ENCODE measurements at regions not wholly inside any gene's neighbourhood (a gene's known extent, or its start where the extent isn't known, plus 50 kb on each side); places are given as distances from the start of the nearest gene placed in this dataset.
A peak's percentile ranks its signal among the peaks of the same experiment; 100 is the strongest.

DNA sequence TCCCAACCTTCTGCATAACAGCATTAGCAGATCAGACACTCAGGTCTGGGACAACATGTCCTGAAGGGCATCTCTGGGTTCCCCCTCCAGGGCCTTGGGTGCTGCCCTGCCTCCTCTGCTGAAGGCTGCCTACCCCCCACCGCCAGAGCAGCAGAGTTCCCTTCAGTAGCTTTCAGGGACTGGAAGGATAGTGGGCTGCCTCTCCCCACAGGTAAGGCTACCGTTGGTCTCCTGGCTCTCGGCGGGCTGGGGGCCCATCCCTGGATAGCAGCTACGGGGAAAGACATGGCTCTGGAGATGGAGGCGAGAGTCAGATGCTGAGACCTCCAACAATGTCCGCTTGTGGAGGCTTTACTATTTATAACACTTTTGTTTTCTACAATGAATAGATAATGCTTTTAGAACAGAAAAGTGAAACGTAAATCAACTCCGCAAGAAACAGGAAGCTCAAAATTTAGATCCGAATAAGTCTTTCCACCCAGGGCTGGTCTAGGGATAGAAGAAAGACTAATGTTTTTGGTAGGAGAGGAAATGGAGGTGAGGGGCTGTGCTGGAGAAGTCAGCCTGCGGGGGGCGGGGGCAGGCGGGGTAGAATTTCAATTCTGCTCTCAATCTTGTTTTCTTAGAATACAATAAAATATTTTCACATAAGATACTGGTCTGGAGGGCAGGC, 58.4 kb downstream of the ARL4C start:
- no peak for DNase-seq (ENCODE audit: low read depth in 2 of 2)

GRCh38 chr2:234437642-234438304, 59.1 kb downstream of the ARL4C start:
- no peak for DNase-seq (ENCODE audit: low read depth in 2 of 2)

DNA sequence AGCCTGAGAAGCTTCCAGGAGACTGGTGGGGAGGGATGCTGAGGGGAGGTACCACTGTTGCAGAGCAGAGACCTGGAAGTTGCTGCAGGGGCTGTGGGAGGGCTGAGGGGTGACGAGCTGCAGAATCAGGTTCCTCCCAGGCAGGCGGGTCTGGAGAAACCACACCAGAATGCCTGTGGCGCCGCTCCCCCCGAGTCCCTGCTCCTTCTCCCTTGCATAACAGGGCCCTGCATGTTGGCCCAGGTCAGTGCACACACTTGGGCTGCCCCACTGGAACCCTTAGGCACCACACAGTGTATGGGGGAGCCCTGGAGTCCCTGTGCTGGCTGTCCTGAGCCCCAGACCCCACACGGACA, 60.4 kb downstream of the ARL4C start:
- no peak for DNase-seq (ENCODE audit: low read depth in 2 of 2)

DNA sequence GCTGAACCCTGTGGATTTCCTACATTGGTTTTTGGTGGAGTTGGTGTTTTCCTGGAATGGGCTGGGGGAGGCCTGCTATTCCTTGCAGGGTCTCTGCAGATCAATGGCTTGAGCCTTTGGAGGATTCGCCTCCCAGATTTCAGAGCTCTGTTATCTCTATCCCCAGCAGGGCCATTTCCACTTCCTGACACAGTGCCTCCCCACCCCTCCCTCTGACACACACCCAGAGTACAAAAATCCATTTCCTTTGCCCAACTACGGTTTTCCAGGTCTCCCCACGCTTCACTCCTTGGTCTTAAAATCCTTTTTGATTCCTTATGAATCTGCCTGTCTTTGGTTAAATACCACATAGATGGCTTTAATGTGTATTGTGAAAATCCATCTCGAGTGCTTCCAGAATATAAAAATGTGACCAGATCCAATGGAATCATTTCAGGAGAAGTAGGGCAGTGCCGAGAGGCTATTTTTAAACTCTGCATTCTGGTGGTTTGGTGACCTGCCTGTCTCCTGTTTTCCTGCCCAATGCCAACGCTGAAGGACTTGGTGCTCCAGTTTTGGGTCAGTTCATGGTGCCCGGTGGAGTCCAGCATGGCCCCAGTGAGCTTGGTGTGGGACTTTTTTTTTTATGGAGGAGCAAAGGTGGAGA, 60.9 kb downstream of the ARL4C start:
- DNase-seq (ENCODE audit: low read depth in 2 of 2): peak in 1 of 2 donors; percentile 44

DNA sequence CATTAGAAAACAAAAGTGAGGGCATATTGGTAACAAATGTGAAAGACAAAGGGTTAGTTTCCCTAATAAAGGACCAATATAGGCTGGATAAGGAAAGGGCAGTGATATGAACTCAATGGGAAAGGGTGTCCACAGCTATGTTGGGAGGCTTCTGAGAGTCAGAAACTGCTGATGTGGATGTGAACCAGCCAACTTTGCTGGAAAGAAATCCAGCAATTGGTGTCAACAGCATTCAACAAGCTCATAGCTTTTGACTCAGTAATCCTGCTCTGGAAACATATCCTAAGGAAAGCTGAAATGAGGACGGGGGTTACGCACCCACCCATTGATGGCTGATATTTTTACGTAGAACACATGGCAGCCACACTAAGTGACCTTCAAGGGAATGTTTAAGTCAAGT, 63.7 kb downstream of the ARL4C start:
- DNase-seq (ENCODE audit: low read depth in 2 of 2): no peak

GRCh38 chr2:234430871-234431270, 66.0 kb downstream of the ARL4C start:
- DNase-seq (ENCODE audit: low read depth in 2 of 2): no peak

DNA sequence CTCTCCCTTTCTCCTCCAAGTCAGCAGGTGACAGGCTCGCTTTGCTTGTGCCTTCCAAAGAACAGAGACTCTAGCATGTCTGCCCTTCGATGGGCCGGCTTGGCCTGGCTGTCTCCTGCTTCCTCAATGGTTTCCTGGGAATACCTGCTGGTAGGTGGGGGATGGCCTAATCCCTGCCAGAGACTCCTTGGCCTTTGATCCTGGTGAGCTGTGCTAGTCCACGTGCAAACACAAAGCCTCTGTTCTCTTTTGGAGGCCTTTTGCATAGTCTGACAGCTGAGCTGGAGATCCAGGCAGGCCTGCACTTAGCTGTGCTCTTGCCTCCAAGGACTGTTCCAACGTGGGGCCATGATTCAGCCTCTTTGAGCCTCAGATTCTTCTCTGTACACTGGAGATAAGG, 67.6 kb downstream of the ARL4C start:
- no peak for DNase-seq (ENCODE audit: low read depth in 2 of 2)

- DNase-seq (ENCODE audit: low read depth in 2 of 2): peak; percentile 65 to 66
Observed at GRCh38 chr2:234427081-234428061, 69.5 kb downstream of the ARL4C start.

GRCh38 chr2:234426616-234427015, 70.3 kb downstream of the ARL4C start:
- DNase-seq (ENCODE audit: low read depth in 2 of 2): no peak

- DNase-seq (ENCODE audit: low read depth in 2 of 2): no peak
Observed at GRCh38 chr2:234425639-234426603, 71.0 kb downstream of the ARL4C start.

GRCh38 chr2:234423884-234424283, 73.0 kb downstream of the ARL4C start:
- no peak for DNase-seq (ENCODE audit: low read depth in 2 of 2)

DNA sequence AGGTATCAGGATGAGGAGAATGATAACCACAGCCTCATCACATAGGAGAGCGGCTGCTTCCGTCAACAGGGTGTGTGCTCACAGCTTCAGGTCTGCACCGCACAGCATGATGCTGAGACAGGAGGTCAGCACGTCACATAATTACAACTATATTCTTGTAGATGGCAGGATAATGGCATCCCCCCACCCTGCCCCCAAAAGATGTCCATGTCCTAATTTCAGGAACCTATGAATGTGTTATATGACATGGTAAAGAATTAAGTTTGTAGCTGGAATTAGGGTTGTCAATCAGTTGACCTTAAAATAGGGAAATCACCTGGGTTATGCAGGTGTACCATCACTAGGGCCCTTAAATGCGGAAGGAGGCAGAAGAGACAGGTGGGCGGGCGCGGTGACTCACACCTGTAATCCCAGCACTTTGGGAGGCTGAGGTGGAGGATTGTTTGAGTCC, 73.9 kb downstream of the ARL4C start:
- no peak for DNase-seq (ENCODE audit: low read depth in 2 of 2)

DNA sequence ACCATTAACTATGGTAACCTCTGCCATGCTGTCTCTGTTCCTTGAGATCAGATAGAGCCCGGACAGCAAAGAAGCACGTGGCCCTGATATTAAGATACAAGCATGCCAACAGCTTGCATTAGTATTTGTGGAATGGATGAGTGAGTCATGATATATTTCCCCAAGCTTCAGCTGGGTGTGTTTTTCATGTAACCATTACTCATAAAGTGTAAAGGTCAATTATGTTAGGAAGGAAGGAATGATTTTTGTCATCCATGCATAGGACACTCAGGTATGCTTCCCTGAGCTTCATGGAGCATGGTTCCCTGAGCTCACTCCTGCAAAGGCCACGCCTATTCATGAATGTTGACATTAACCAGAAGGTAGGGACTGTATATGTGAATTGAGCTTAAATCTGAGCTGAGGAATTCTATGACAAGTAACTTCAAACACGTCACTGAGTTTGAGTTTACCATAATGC, 74.6 kb downstream of the ARL4C start:
- DNase-seq (ENCODE audit: low read depth in 2 of 2): peak; percentile 75 to 92

GRCh38 chr2:234420408-234420807, 76.5 kb downstream of the ARL4C start:
- peak in 1 of 2 donors; percentile 74 for DNase-seq (ENCODE audit: low read depth in 2 of 2)

- DNase-seq (ENCODE audit: low read depth in 2 of 2): no peak
Observed at GRCh38 chr2:234419726-234420125, 77.2 kb downstream of the ARL4C start.

- no peak for DNase-seq (ENCODE audit: low read depth in 2 of 2)
Observed at GRCh38 chr2:234415706-234416105, 81.2 kb downstream of the ARL4C start.

DNA sequence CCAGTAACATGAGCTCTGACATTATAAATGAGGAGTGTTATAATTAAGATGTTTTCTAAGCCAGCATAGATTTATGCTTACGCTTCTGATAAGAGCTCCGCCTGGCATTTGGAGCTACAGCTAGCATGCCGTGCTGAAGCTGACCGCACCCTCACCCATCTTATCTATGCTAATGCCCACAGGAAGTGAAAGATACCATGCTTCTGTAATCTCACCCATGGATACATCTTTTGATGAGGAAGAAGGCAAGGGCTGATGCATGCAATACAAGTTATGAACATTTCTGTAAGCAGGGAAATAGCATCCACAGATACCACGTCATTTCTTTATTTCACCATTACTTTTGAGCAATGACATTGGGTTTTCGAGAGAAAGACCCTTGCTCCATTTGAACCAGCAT, 82.3 kb downstream of the ARL4C start:
- DNase-seq (ENCODE audit: low read depth in 2 of 2): no peak

GRCh38 chr2:234412726-234413125, 84.2 kb downstream of the ARL4C start:
- DNase-seq (ENCODE audit: low read depth in 2 of 2): no peak

GRCh38 chr2:234411793-234412192, 85.1 kb downstream of the ARL4C start:
- DNase-seq (ENCODE audit: low read depth in 2 of 2): no peak

DNA sequence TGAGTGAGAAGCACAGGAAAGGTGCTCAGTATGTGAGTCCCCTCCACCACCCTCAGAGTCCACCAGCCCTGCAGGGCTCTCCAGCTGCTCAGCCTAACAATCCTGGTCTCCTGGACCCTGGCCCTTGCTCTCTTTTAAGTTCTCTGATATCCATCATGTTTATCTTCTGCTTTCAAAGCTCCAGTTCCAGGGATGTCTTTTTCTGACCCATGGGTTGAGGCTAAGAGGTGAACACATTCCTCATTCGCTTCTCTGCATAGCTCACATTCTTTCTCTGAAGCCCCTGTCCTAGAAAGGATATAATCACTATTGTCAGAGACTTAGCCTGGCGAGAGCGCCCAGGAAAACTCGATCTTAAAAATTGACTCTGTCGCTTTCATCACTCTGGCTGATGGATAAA, 86.4 kb downstream of the ARL4C start:
- DNase-seq (ENCODE audit: low read depth in 2 of 2): no peak

Measured in dermis microvascular lymphatic vessel endothelial cell (primary cell).